ENCODE measurements at regions not wholly inside any gene's neighbourhood (a gene's known extent, or its start where the extent isn't known, plus 50 kb on each side); places are given as distances from the start of the nearest gene placed in this dataset.

DNA sequence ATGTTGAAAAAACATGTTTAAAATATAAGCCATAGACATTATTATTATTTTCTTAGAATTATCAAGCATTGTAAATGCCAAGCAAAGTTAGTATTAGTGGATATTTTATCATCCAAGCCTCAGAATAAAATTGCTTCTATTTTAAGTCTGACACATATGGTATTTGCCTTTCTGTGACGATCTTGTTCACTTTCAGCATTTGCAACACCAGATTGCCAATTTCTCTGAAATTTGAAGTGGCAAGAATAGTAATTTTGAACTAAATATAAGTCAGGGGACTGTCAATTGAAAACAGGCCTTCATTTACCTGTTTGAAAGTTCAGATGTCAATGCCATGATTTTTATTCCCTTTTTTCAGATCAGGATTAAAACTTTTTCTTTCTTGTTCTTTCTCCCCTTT lies 1233.6 kb upstream of the CDH18 start:
- TF ChIP-seq, protein P1, sequence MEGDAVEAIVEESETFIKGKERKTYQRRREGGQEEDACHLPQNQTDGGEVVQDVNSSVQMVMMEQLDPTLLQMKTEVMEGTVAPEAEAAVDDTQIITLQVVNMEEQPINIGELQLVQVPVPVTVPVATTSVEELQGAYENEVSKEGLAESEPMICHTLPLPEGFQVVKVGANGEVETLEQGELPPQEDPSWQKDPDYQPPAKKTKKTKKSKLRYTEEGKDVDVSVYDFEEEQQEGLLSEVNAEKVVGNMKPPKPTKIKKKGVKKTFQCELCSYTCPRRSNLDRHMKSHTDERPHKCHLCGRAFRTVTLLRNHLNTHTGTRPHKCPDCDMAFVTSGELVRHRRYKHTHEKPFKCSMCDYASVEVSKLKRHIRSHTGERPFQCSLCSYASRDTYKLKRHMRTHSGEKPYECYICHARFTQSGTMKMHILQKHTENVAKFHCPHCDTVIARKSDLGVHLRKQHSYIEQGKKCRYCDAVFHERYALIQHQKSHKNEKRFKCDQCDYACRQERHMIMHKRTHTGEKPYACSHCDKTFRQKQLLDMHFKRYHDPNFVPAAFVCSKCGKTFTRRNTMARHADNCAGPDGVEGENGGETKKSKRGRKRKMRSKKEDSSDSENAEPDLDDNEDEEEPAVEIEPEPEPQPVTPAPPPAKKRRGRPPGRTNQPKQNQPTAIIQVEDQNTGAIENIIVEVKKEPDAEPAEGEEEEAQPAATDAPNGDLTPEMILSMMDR (IDR thresholded peaks at IDR 0.05), result no peak
- TF ChIP-seq POLR2A (IDR thresholded peaks at IDR 0.05), result no peak
